ENCODE measurements at regions not wholly inside any gene's neighbourhood (a gene's known extent, or its start where the extent isn't known, plus 50 kb on each side); places are given as distances from the start of the nearest gene placed in this dataset.
A peak's percentile ranks its signal among the peaks of the same experiment; 100 is the strongest.
"Not testable (repeated sequence)": the region's sequence is repeated elsewhere in the genome, so short reads cannot be mapped to it uniquely, and the experiment has no call there.

GRCh38 chr1:172755099-172755498 lies 96.2 kb downstream of the FASLG start:
- DNase-seq, result no peak

GRCh38 chr1:172756024-172756423 lies 97.1 kb downstream of the FASLG start:
- DNase-seq, result peak; percentile 87

GRCh38 chr1:172758259-172758658 lies 99.4 kb downstream of the FASLG start:
- DNase-seq, result peak; percentile 83

GRCh38 chr1:172760121-172760520 lies 101.2 kb downstream of the FASLG start:
- no peak for DNase-seq

GRCh38 chr1:172761581-172762486 lies 102.9 kb downstream of the FASLG start:
- DNase-seq, result no peak

- DNase-seq, result no peak
Observed at GRCh38 chr1:172763057-172763456, 104.2 kb downstream of the FASLG start.

GRCh38 chr1:172764378-172764777 lies 105.5 kb downstream of the FASLG start:
- no peak for DNase-seq

GRCh38 chr1:172766462-172766861 lies 107.6 kb downstream of the FASLG start:
- peak; percentile 95 for DNase-seq

- DNase-seq, result peak; percentile 73
Observed at GRCh38 chr1:172770071-172770470, 111.2 kb downstream of the FASLG start.

- no peak for DNase-seq
Observed at GRCh38 chr1:172774561-172774960, 115.7 kb downstream of the FASLG start.

GRCh38 chr1:172775606-172776005 lies 116.7 kb downstream of the FASLG start:
- no peak for DNase-seq

GRCh38 chr1:172776071-172776470 lies 117.2 kb downstream of the FASLG start:
- no peak for DNase-seq

- DNase-seq, result no peak
Observed at GRCh38 chr1:172777767-172778166, 118.9 kb downstream of the FASLG start.

GRCh38 chr1:172778456-172779455 lies 119.9 kb downstream of the FASLG start:
- DNase-seq, result peak; percentile 37

- no peak for DNase-seq
Observed at GRCh38 chr1:172779491-172779890, 120.6 kb downstream of the FASLG start.

- DNase-seq, result no peak
Observed at GRCh38 chr1:172781513-172782140, 122.7 kb downstream of the FASLG start.

GRCh38 chr1:172789840-172790239 lies 130.9 kb downstream of the FASLG start:
- DNase-seq, result no peak

- no peak for DNase-seq
Observed at GRCh38 chr1:172790245-172790644, 131.3 kb downstream of the FASLG start.

GRCh38 chr1:172793823-172794222 lies 134.9 kb downstream of the FASLG start:
- DNase-seq, result no peak

GRCh38 chr1:172795741-172796140 lies 136.8 kb downstream of the FASLG start:
- DNase-seq, result no peak

- not testable (repeated sequence) for DNase-seq
Observed at GRCh38 chr1:172799804-172800203, 140.9 kb downstream of the FASLG start.

GRCh38 chr1:172801771-172802322 lies 142.9 kb downstream of the FASLG start:
- peak; percentile 75 for DNase-seq

GRCh38 chr1:172809750-172810149 lies 150.8 kb downstream of the FASLG start:
- DNase-seq, result peak; percentile 13
